WTC11 (cell line): ENCODE measurements at regions not wholly inside any gene's neighbourhood (a gene's known extent, or its start where the extent isn't known, plus 50 kb on each side); places are given as distances from the start of the nearest gene placed in this dataset.

Source experiments
- ATAC-seq: fragments of 200-7000 bp; cut with Tn5 transposase; 2 replicates; pipeline ENCODE4 v1.10.0; 2021; ENCODE audit warnings: mild to moderate bottlenecking, moderate library complexity
- CTCF ChIA-PET: fragments of 300-600 bp; sonication (Branson Sonifier 250); formaldehyde crosslinking; loops from one replicate; lab custom pipeline; 2021; ENCODE audit warnings: antibody characterized with exemption; lab: Charles Lee
- POLR2A ChIA-PET: fragments of 350-600 bp; sonication (Branson Sonifier 250); formaldehyde crosslinking; loops from one replicate; lab custom pipeline; 2021; ENCODE audit warnings: antibody characterized with exemption; lab: Charles Lee
- DNase-seq: peaks from one replicate; pipeline ENCODE4 v3.0.0; 2021; ENCODE audit warnings: low spot score
- H3K27ac Mint-ChIP-seq: 2 replicates; pipeline ENCODE4 v1.8.0; 2021; ENCODE audit warnings: mixed read lengths
- H3K27me3 Mint-ChIP-seq: 2 replicates; pipeline ENCODE4 v1.8.0; 2021; ENCODE audit warnings: low read depth, mild to moderate bottlenecking, moderate library complexity, mixed read lengths
- H3K36me3 Mint-ChIP-seq: 2 replicates; pipeline ENCODE4 v1.8.0; 2021; ENCODE audit warnings: mixed read lengths
- H3K4me1 Mint-ChIP-seq: 2 replicates; pipeline ENCODE4 v1.8.0; 2022; ENCODE audit warnings: mixed read lengths
- H3K4me3 Mint-ChIP-seq: 2 replicates; pipeline ENCODE4 v1.8.0; 2021; ENCODE audit warnings: mild to moderate bottlenecking, moderate library complexity, mixed read lengths
- H3K9me3 Mint-ChIP-seq: 2 replicates; pipeline ENCODE4 v1.8.0; 2021; ENCODE audit warnings: mixed read lengths
- ATF2 ChIP-seq: sonication (generic); formaldehyde crosslinking; IDR thresholded peaks from 2 replicates; pipeline ENCODE4 v1.8.1; 2022; ENCODE audit warnings: low read depth, missing genetic modification reagents, borderline replicate concordance
- CDX4 ChIP-seq: fragments of 250-450 bp; sonication (Bioruptor Pico); IDR thresholded peaks from 2 replicates; pipeline ENCODE4 v1.9.0; 2021; ENCODE audit warnings: moderate library complexity, mild to moderate bottlenecking, inconsistent platforms, borderline replicate concordance
- GABPB1 ChIP-seq: sonication (generic); formaldehyde crosslinking; IDR thresholded peaks from 2 replicates; pipeline ENCODE4 v1.8.1; 2023; ENCODE audit warnings: mild to moderate bottlenecking, missing genetic modification reagents
- HMGXB4 ChIP-seq: sonication (generic); formaldehyde crosslinking; IDR thresholded peaks from 2 replicates; pipeline ENCODE4 v1.8.1; 2023; ENCODE audit warnings: mild to moderate bottlenecking, moderate library complexity, missing genetic modification reagents
- JUN ChIP-seq: sonication (generic); formaldehyde crosslinking; IDR thresholded peaks from 2 replicates; pipeline ENCODE4 v1.8.0; 2023; ENCODE audit warnings: mild to moderate bottlenecking, missing genetic modification reagents
- SOX15 ChIP-seq: fragments of 250-450 bp; sonication (Bioruptor Pico); IDR thresholded peaks from 2 replicates; pipeline ENCODE4 v1.9.0; 2021; ENCODE audit warnings: mild to moderate bottlenecking
- TEAD1 ChIP-seq: sonication (generic); formaldehyde crosslinking; IDR thresholded peaks from 2 replicates; pipeline ENCODE4 v1.8.0; 2022; ENCODE audit warnings: mild to moderate bottlenecking, missing genetic modification reagents
- TP53 ChIP-seq: sonication (generic); formaldehyde crosslinking; IDR thresholded peaks from 2 replicates; pipeline ENCODE4 v1.8.1; 2023; ENCODE audit warnings: mild to moderate bottlenecking, missing genetic modification reagents
- ZBTB43 ChIP-seq: sonication (generic); formaldehyde crosslinking; IDR thresholded peaks from 2 replicates; pipeline ENCODE4 v1.8.1; 2023; ENCODE audit warnings: mild to moderate bottlenecking, missing genetic modification reagents
- ZNF263 ChIP-seq: sonication (generic); formaldehyde crosslinking; IDR thresholded peaks from 2 replicates; pipeline ENCODE4 v1.8.1; 2022; ENCODE audit warnings: low read depth, mild to moderate bottlenecking, moderate library complexity, missing genetic modification reagents
- ZNF396 ChIP-seq: fragments of 250-450 bp; sonication (Bioruptor Pico); IDR thresholded peaks from 2 replicates; pipeline ENCODE4 v1.8.0; 2021; ENCODE audit warnings: mild to moderate bottlenecking, moderate library complexity, borderline replicate concordance
- TF ChIP-seq, protein P1 (sequence below): sonication (generic); formaldehyde crosslinking; IDR thresholded peaks from 2 replicates; pipeline ENCODE4 v1.8.1; 2022; ENCODE audit warnings: missing genetic modification reagents, borderline replicate concordance
- TF ChIP-seq, protein P2 (sequence below): sonication (generic); formaldehyde crosslinking; IDR thresholded peaks from 2 replicates; pipeline ENCODE4 v1.8.1; 2023; ENCODE audit warnings: mild to moderate bottlenecking, missing genetic modification reagents, borderline replicate concordance

DNA sequence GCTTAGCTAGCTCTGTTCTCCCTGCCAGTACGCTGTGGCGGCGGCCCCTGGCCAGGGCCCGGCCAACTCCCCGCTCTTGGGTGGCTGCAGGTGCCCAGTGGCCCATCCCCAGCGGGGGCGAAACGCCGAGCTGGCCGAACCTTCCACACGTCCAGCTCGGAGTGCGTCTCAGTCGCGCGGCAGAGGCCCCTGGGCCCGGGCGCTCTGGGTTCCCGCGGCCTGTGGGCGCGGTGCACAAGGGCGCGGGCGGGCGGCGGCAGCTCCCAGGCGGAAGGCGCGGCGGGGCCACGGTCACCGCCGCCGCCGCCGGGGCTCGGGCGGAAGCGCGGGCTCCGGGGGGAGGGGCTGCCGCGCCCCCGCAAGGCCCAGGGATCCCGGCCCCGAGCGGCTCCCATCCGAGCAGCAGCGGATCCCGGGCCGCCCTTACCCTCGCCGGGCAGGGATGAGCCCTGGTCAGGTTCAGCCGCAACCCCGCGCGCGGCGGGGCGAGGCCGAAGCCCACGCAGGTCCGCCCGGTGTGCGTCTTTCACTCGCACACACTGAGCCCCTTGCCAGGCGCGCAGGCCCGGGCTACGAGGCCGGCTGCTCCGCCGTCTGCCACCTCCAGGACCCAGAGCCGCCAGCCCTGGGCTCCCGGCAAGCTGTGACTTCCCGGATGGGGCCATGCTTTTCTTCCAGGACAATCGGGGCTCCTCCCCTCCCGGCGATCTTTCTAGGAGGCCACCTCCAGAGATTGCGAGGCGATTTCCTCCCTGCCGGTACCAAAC is 54.2 kb downstream of the CCDC54 start (continued):
- TF ChIP-seq SOX15 (CRISPR knock-in tag) (no peak), ZNF263 (CRISPR knock-in tag) (no peak), ATF2 (no peak), ZNF396 (CRISPR knock-in tag) (no peak), ZBTB43 (CRISPR knock-in tag) (no peak; the same call in 1 of the 2 replicates), JUN (no peak), CDX4 (no peak), TP53 (CRISPR knock-in tag) (no peak), TEAD1 (CRISPR knock-in tag) (peak; percentile 51; the same call in 1 of the 2 replicates), HMGXB4 (CRISPR knock-in tag) (0 out of 2 replicates have a peak, but pooled peaks have one; percentile 94)

GRCh38 chr3:107432013-107432515 is 54.8 kb downstream of the CCDC54 start:
- peak; percentile 3; the same call in 1 of the 2 replicates for TF ChIP-seq GABPB1 (CRISPR knock-in tag)
- TF ChIP-seq, protein P1, sequence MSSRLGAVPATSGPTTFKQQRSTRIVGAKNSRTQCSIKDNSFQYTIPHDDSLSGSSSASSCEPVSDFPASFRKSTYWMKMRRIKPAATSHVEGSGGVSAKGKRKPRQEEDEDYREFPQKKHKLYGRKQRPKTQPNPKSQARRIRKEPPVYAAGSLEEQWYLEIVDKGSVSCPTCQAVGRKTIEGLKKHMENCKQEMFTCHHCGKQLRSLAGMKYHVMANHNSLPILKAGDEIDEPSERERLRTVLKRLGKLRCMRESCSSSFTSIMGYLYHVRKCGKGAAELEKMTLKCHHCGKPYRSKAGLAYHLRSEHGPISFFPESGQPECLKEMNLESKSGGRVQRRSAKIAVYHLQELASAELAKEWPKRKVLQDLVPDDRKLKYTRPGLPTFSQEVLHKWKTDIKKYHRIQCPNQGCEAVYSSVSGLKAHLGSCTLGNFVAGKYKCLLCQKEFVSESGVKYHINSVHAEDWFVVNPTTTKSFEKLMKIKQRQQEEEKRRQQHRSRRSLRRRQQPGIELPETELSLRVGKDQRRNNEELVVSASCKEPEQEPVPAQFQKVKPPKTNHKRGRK (CRISPR knock-in tag): no peak
- TF ChIP-seq TEAD1 (CRISPR knock-in tag): no peak
- TF ChIP-seq, protein P2, sequence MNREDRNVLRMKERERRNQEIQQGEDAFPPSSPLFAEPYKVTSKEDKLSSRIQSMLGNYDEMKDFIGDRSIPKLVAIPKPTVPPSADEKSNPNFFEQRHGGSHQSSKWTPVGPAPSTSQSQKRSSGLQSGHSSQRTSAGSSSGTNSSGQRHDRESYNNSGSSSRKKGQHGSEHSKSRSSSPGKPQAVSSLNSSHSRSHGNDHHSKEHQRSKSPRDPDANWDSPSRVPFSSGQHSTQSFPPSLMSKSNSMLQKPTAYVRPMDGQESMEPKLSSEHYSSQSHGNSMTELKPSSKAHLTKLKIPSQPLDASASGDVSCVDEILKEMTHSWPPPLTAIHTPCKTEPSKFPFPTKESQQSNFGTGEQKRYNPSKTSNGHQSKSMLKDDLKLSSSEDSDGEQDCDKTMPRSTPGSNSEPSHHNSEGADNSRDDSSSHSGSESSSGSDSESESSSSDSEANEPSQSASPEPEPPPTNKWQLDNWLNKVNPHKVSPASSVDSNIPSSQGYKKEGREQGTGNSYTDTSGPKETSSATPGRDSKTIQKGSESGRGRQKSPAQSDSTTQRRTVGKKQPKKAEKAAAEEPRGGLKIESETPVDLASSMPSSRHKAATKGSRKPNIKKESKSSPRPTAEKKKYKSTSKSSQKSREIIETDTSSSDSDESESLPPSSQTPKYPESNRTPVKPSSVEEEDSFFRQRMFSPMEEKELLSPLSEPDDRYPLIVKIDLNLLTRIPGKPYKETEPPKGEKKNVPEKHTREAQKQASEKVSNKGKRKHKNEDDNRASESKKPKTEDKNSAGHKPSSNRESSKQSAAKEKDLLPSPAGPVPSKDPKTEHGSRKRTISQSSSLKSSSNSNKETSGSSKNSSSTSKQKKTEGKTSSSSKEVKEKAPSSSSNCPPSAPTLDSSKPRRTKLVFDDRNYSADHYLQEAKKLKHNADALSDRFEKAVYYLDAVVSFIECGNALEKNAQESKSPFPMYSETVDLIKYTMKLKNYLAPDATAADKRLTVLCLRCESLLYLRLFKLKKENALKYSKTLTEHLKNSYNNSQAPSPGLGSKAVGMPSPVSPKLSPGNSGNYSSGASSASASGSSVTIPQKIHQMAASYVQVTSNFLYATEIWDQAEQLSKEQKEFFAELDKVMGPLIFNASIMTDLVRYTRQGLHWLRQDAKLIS: no peak
- Mint-ChIP-seq H3K9me3 (no peaks in the 10 kb centered on the region), H3K27ac (peak overlapping the region; percentile 97), H3K4me3 (peak overlapping the region; percentile 89), H3K4me1 (peaks cover 15% of the 10 kb centered on the region), H3K27me3 (peaks cover 29% of the 10 kb centered on the region), H3K36me3 (no peaks in the 10 kb centered on the region)
- ATAC-seq (no peak), DNase-seq (no peak)
- POLR2A ChIA-PET: interaction anchor here (1.0 to 1.9 kb wide), 2 partner anchors 91 to 93 kb away, joined by 3 to 5 read pairs; partner anchors contain the start of gene BBX
- CTCF ChIA-PET: interaction anchor here (1.0 to 4.4 kb wide), 6 partner anchors 10 to 233 kb away, joined by 3 to 64 read pairs (median 49); no protein-coding TSS in a partner anchor
